HEK293 (cell line): ENCODE measurements at regions not wholly inside any gene's neighbourhood (a gene's known extent, or its start where the extent isn't known, plus 50 kb on each side); places are given as distances from the start of the nearest gene placed in this dataset.

Experiments
- CTCF ChIA-PET: fragments of 350-600 bp; formaldehyde crosslinking; extraction: SDS; loops from one replicate; lab custom pipeline; 2021; ENCODE audit warnings: antibody characterized with exemption; lab: Yijun Ruan, JAX
- POLR2A ChIA-PET: fragments of 300-600 bp; formaldehyde crosslinking; extraction: SDS; loops from one replicate; lab custom pipeline; 2020; ENCODE audit warnings: antibody characterized with exemption, inconsistent platforms; lab: Yijun Ruan, JAX
- H3K27ac ChIP-seq: fragments of 200-500 bp; sonication (Bioruptor generic); 2 replicates; pipeline ENCODE4 v1.5.1; 2014; ENCODE audit warnings: low read depth, low read length, control low read depth, inconsistent platforms; ENCODE audit errors: extremely low read depth
- H3K36me3 ChIP-seq, 2 experiments: fragments of 200-500 bp in 1 of 2; sonication (Bioruptor generic) in 1 of 2; 1 replicate in 1 of 2; 2 replicates in 1 of 2; pipeline ENCODE4 v1.5.1; 2014 to 2017; ENCODE audit warnings: inconsistent platforms in 2 of 2, low read length in 2 of 2; ENCODE audit not compliant: control insufficient read depth in 2 of 2, insufficient read depth in 1 of 2
- H3K4me1 ChIP-seq: fragments of 200-500 bp; sonication (Bioruptor generic); 2 replicates; pipeline ENCODE4 v1.5.1; 2014; ENCODE audit warnings: mild to moderate bottlenecking, low read length, inconsistent platforms; ENCODE audit not compliant: control insufficient read depth, insufficient read depth
- H3K4me3 ChIP-seq: 2 replicates; pipeline ENCODE4 v1.5.1; 2011; ENCODE audit warnings: low read depth, mild to moderate bottlenecking, control low read depth, low read length, moderate library complexity
- H3K9me3 ChIP-seq: fragments of 200-500 bp; sonication (Bioruptor generic); 2 replicates; pipeline ENCODE4 v1.5.1; 2014; ENCODE audit warnings: low read depth, low read length, inconsistent platforms; ENCODE audit not compliant: control insufficient read depth, insufficient read depth
- ELK4 ChIP-seq: IDR thresholded peaks from 2 replicates; pipeline ENCODE4 v1.6.1; 2011; ENCODE audit warnings: mild to moderate bottlenecking, low read depth, low read length, borderline replicate concordance
- FEZF1 ChIP-seq: fragments of 450-650 bp; formaldehyde crosslinking; IDR thresholded peaks from 2 replicates; pipeline ENCODE4 v1.5.1; 2016; ENCODE audit warnings: missing biosample characterization, missing genetic modification characterization
- GLI2 ChIP-seq: fragments of 450-650 bp; formaldehyde crosslinking; IDR thresholded peaks from 2 replicates; pipeline ENCODE4; 2017; ENCODE audit warnings: missing biosample characterization, missing genetic modification characterization, low read depth, borderline replicate concordance
- IKZF3 ChIP-seq: fragments of 450-650 bp; IDR thresholded peaks from 2 replicates; pipeline ENCODE4 v1.5.0; 2018; ENCODE audit warnings: missing biosample characterization, mild to moderate bottlenecking, missing genetic modification characterization, moderate library complexity
- KLF9 ChIP-seq: fragments of 450-650 bp; formaldehyde crosslinking; IDR thresholded peaks from 2 replicates; pipeline ENCODE4 v1.5.1; 2016; ENCODE audit warnings: missing biosample characterization, missing genetic modification characterization, low read depth
- PRDM6 ChIP-seq: fragments of 450-650 bp; formaldehyde crosslinking; IDR thresholded peaks from 2 replicates; pipeline ENCODE4 v1.5.1; 2017; ENCODE audit warnings: missing biosample characterization, missing genetic modification characterization
- SETDB1 ChIP-seq: IDR thresholded peaks from one replicate; pipeline ENCODE4 v1.6.1; 2017; ENCODE audit warnings: mild to moderate bottlenecking, low read length, moderate library complexity, mixed read lengths; ENCODE audit not compliant: insufficient read length
- TRIM28 ChIP-seq: IDR thresholded peaks from 2 replicates; pipeline ENCODE4 v1.6.1; 2011; ENCODE audit warnings: low read length, control low read depth, borderline replicate concordance
- YY1 ChIP-seq: fragments of 450-650 bp; formaldehyde crosslinking; IDR thresholded peaks from 2 replicates; pipeline ENCODE4 v1.5.1; 2018; ENCODE audit warnings: missing biosample characterization, missing genetic modification characterization
- ZBTB11 ChIP-seq: fragments of 450-650 bp; formaldehyde crosslinking; conservative IDR thresholded peaks from 2 replicates; pipeline ENCODE4 v1.5.1; 2016; ENCODE audit warnings: low read depth, missing biosample characterization, missing genetic modification characterization
- ZBTB26 ChIP-seq: fragments of 450-650 bp; formaldehyde crosslinking; optimal IDR thresholded peaks from 2 replicates; pipeline ENCODE3; 2016; ENCODE audit warnings: missing biosample characterization, mild to moderate bottlenecking, missing genetic modification characterization
- ZBTB44 ChIP-seq: fragments of 450-650 bp; IDR thresholded peaks from 2 replicates; pipeline ENCODE4 v1.5.1; 2018; ENCODE audit warnings: missing biosample characterization, mild to moderate bottlenecking, missing genetic modification characterization
- ZBTB7A ChIP-seq: fragments of 450-650 bp; formaldehyde crosslinking; IDR thresholded peaks from 2 replicates; pipeline ENCODE4 v1.5.1; 2016; ENCODE audit warnings: low read depth, missing biosample characterization, missing genetic modification characterization
- ZNF112 ChIP-seq: fragments of 450-650 bp; formaldehyde crosslinking; IDR thresholded peaks from 2 replicates; pipeline ENCODE4 v1.5.0; 2017; ENCODE audit warnings: missing biosample characterization, missing genetic modification characterization
- ZNF155 ChIP-seq: fragments of 450-650 bp; formaldehyde crosslinking; IDR thresholded peaks from 2 replicates; pipeline ENCODE4 v1.5.1; 2016; ENCODE audit warnings: missing biosample characterization, missing genetic modification characterization
- ZNF16 ChIP-seq: fragments of 450-650 bp; formaldehyde crosslinking; IDR thresholded peaks from 2 replicates; pipeline ENCODE4 v1.5.1; 2016; ENCODE audit warnings: low read depth, missing biosample characterization, missing genetic modification characterization
- ZNF266 ChIP-seq: fragments of 450-650 bp; formaldehyde crosslinking; IDR thresholded peaks from 2 replicates; pipeline ENCODE4 v1.5.1; 2016; ENCODE audit warnings: missing biosample characterization, missing genetic modification characterization, low read depth
- ZNF324 ChIP-seq: fragments of 450-650 bp; formaldehyde crosslinking; IDR thresholded peaks from 2 replicates; pipeline ENCODE4 v1.5.1; 2016; ENCODE audit warnings: missing biosample characterization, missing genetic modification characterization
- ZNF335 ChIP-seq: fragments of 450-650 bp; formaldehyde crosslinking; conservative IDR thresholded peaks from 2 replicates; pipeline ENCODE4 v1.5.1; 2016; ENCODE audit warnings: missing biosample characterization, missing genetic modification characterization
- ZNF341 ChIP-seq: fragments of 450-650 bp; formaldehyde crosslinking; IDR thresholded peaks from 2 replicates; pipeline ENCODE4; 2016; ENCODE audit warnings: low read depth, missing biosample characterization, missing genetic modification characterization
- ZNF354C ChIP-seq: fragments of 450-650 bp; formaldehyde crosslinking; IDR thresholded peaks from 2 replicates; pipeline ENCODE4 v1.5.1; 2016; ENCODE audit warnings: missing biosample characterization, missing genetic modification characterization, low read depth, borderline replicate concordance
- ZNF521 ChIP-seq: fragments of 450-650 bp; formaldehyde crosslinking; IDR thresholded peaks from 2 replicates; pipeline ENCODE4 v1.5.1; 2017; ENCODE audit warnings: missing biosample characterization, mild to moderate bottlenecking, missing genetic modification characterization
- ZNF626 ChIP-seq: fragments of 450-650 bp; sonication (Bioruptor Pico); formaldehyde crosslinking; IDR thresholded peaks from 2 replicates; pipeline ENCODE4 v1.5.1; 2018; ENCODE audit warnings: missing biosample characterization, missing genetic modification characterization, inconsistent platforms
- ZNF785 ChIP-seq: fragments of 450-650 bp; formaldehyde crosslinking; IDR thresholded peaks from 2 replicates; pipeline ENCODE4 v1.5.1; 2016; ENCODE audit warnings: missing biosample characterization, missing genetic modification characterization
- TF ChIP-seq, protein P1 (sequence below): fragments of 450-650 bp; formaldehyde crosslinking; IDR thresholded peaks from 2 replicates; pipeline ENCODE4 v1.5.1; 2016; ENCODE audit warnings: missing biosample characterization, missing genetic modification characterization

DNA sequence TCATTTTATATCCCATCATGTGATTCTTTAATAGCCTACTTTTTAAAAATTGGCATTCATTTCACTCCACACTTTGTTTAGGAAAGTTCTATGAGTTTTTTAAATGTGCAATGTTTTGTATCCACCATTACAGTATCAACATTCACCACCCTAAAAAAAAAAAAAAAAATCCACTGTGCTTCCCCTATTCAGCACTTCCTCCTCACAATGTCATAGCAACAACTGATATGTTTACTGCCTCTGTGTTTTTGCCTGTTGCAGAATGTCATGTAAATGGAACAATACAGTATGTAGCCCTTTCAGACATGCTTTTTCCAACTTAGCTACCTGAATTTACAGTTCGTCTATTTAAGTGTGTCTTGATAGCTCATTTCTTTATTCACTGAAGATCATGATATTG lies 754.2 kb downstream of the FAM181B start:
- H3K36me3 ChIP-seq, result no peaks in the 10 kb centered on the region
- no peaks in the 10 kb centered on the region for H3K4me1 ChIP-seq
- ChIA-PET CTCF (interaction anchor here (0.6 kb wide), 1 partner anchor 68 kb away, joined by 3 read pairs; no protein-coding TSS in a partner anchor), POLR2A (no interaction called here)
- H3K27ac ChIP-seq, result no peak overlapping the region
- H3K9me3 ChIP-seq, result no peaks in the 10 kb centered on the region
- no peak for TF ChIP-seq ZNF626
- TF ChIP-seq ZBTB26 (tag by site-specific recombination), result no peak
- no peak for TF ChIP-seq ZNF354C
- TF ChIP-seq ELK4, result no peak
- no peak for TF ChIP-seq ZNF324 (tag by site-specific recombination)
- TF ChIP-seq YY1 (tag by site-specific recombination), result no peak
- no peak for TF ChIP-seq GLI2 (tag by site-specific recombination)
- TF ChIP-seq ZNF521 (tag by site-specific recombination), result no peak
- no peak for TF ChIP-seq ZNF112 (tag by site-specific recombination)
- TF ChIP-seq, protein P1, sequence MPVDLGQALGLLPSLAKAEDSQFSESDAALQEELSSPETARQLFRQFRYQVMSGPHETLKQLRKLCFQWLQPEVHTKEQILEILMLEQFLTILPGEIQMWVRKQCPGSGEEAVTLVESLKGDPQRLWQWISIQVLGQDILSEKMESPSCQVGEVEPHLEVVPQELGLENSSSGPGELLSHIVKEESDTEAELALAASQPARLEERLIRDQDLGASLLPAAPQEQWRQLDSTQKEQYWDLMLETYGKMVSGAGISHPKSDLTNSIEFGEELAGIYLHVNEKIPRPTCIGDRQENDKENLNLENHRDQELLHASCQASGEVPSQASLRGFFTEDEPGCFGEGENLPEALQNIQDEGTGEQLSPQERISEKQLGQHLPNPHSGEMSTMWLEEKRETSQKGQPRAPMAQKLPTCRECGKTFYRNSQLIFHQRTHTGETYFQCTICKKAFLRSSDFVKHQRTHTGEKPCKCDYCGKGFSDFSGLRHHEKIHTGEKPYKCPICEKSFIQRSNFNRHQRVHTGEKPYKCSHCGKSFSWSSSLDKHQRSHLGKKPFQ, result no peak
- TF ChIP-seq ZNF785 (tag by site-specific recombination), result no peak
- TF ChIP-seq ZBTB7A (tag by site-specific recombination), result no peak
- no peak for TF ChIP-seq ZNF335
- H3K4me3 ChIP-seq, result no peak overlapping the region

DNA sequence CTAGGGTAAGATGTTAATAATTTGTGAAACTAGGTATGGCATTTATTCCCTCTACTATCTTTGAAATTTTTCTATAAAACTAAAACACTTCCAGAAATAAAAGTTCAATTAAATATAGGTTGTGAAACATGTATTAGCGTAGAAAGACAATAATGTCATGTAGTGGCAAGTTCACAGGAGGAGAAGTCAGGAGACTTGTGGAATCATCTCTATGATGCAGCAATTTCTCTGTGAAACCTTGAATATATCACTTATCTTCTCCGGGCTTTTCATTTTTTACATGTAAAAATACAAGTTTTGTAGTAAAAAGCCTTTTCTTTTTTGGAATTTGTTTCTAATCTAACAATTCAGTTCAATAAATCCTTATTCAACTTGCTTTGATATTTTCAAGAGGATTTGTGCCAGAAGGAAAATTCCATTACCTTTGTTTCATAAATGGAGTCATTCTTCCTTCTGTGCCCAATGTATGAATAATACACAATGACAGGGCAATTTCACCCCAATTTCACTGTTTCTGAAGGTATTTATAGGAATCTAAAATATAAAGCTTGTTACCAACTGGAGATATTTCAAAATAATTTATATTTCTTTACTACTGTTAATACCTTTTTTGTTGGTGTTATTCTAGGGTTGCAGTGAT lies 758.3 kb downstream of the FAM181B start:
- Histone ChIP-seq H3K9me3 (no peaks in the 10 kb centered on the region), H3K27ac (no peak overlapping the region), H3K4me1 (no peaks in the 10 kb centered on the region), H3K4me3 (no peak overlapping the region), H3K36me3 (no peaks in the 10 kb centered on the region)
- CTCF ChIA-PET, result no interaction called here
- POLR2A ChIA-PET, result no interaction called here
- no peak for TF ChIP-seq ZNF266 (tag by site-specific recombination)
- TF ChIP-seq ZNF335, result no peak
- no peak for TF ChIP-seq KLF9 (tag by site-specific recombination)
- no peak for TF ChIP-seq SETDB1
- TF ChIP-seq ZNF341 (tag by site-specific recombination), result no peak
- no peak for TF ChIP-seq ZBTB44 (tag by site-specific recombination)
- TF ChIP-seq ZNF155 (tag by site-specific recombination), result no peak
- TF ChIP-seq ZBTB11 (tag by site-specific recombination), result no peak
- no peak for TF ChIP-seq PRDM6
- no peak for TF ChIP-seq TRIM28
- no peak for TF ChIP-seq ZNF16
- no peak for TF ChIP-seq IKZF3 (tag by site-specific recombination)
- no peak for TF ChIP-seq FEZF1 (tag by site-specific recombination)
